PC-3 (cell line): ENCODE measurements at regions not wholly inside any gene's neighbourhood (a gene's known extent, or its start where the extent isn't known, plus 50 kb on each side); places are given as distances from the start of the nearest gene placed in this dataset.
A peak's percentile ranks its signal among the peaks of the same experiment; 100 is the strongest.

Source experiments
- ATAC-seq: fragments of 200-7000 bp; cut with Tn5 transposase; 2 replicates; pipeline ENCODE4 v1.9.1; 2020; ENCODE audit warnings: mild to moderate bottlenecking, moderate library complexity
- BruUV-seq: library from RNA; stranded (reverse); fragments of 400-500 nt; replicated peaks from 2 replicates; lab custom pipeline; 2021; lab: Mats Ljungman, UMichigan
- CTCF ChIA-PET: fragments of 300-600 bp; sonication (Branson Sonifier 250); formaldehyde crosslinking; loops from one replicate; lab custom pipeline; 2022; ENCODE audit warnings: antibody characterized with exemption; lab: Charles Lee
- POLR2A ChIA-PET: fragments of 300-600 bp; sonication (Branson Sonifier 250); formaldehyde crosslinking; loops from one replicate; lab custom pipeline; 2022; ENCODE audit warnings: antibody characterized with exemption; ENCODE audit not compliant: unreplicated experiment; lab: Charles Lee
- DNase-seq: peaks from one replicate; pipeline ENCODE4 v3.0.0-alpha.2; 2015
- H2AFZ ChIP-seq: fragments of 300-600 bp; sonication (generic); 2 replicates; pipeline ENCODE4 v1.6.0; 2016; ENCODE audit warnings: antibody characterized with exemption, low read length
- H3F3A ChIP-seq: fragments of 300-600 bp; sonication (generic); one replicate; pipeline ENCODE4 v1.6.0; 2017; ENCODE audit warnings: antibody characterized with exemption, low read length, control low read depth, mild to moderate bottlenecking; ENCODE audit not compliant: unreplicated experiment
- H3K27ac ChIP-seq: fragments of 300-600 bp; sonication (generic); 2 replicates; pipeline ENCODE4 v1.5.1; 2016; ENCODE audit warnings: mild to moderate bottlenecking, low read length
- H3K27me3 ChIP-seq: fragments of 300-600 bp; sonication (generic); 2 replicates; pipeline ENCODE4 v1.6.1; 2016; ENCODE audit warnings: low read length, mixed read lengths
- H3K36me3 ChIP-seq: fragments of 300-600 bp; sonication (generic); 2 replicates; pipeline ENCODE4 v1.6.1; 2016; ENCODE audit warnings: low read depth, mixed run types, low read length, mixed read lengths
- H3K4me1 ChIP-seq: fragments of 300-600 bp; sonication (generic); 2 replicates; pipeline ENCODE4 v1.5.1; 2016; ENCODE audit warnings: low read length; ENCODE audit not compliant: insufficient read depth
- H3K4me2 ChIP-seq: fragments of 300-600 bp; sonication (generic); 2 replicates; pipeline ENCODE4 v1.6.0; 2016; ENCODE audit warnings: low read length
- H3K4me3 ChIP-seq: fragments of 300-600 bp; sonication (generic); 2 replicates; pipeline ENCODE4 v1.5.1; 2016; ENCODE audit warnings: mild to moderate bottlenecking, low read length, mixed read lengths
- H3K79me2 ChIP-seq: fragments of 300-600 bp; sonication (generic); 2 replicates; pipeline ENCODE4 v1.6.1; 2017; ENCODE audit warnings: low read length, mixed read lengths
- H3K9ac ChIP-seq: fragments of 300-600 bp; sonication (generic); 2 replicates; pipeline ENCODE4 v1.6.0; 2016; ENCODE audit warnings: mild to moderate bottlenecking, low read length
- H3K9me2 ChIP-seq: fragments of 300-600 bp; sonication (generic); replicated peaks from 2 replicates; pipeline ENCODE4 v1.6.1; 2016; ENCODE audit warnings: mixed run types, low read length, mixed read lengths
- H3K9me3 ChIP-seq: fragments of 300-600 bp; sonication (generic); 2 replicates; pipeline ENCODE4 v1.6.1; 2016; ENCODE audit warnings: low read length, mixed read lengths
- H4K20me1 ChIP-seq: fragments of 300-600 bp; sonication (generic); 2 replicates; pipeline ENCODE4 v1.6.1; 2016; ENCODE audit warnings: low read length, mixed read lengths
- CTCF ChIP-seq: fragments of 300-600 bp; sonication (generic); conservative IDR thresholded peaks from 2 replicates; pipeline ENCODE4 v1.5.1; 2017; ENCODE audit warnings: antibody characterized with exemption, low read depth, mild to moderate bottlenecking, low read length
- EZH2 ChIP-seq: fragments of 300-600 bp; sonication (generic); IDR thresholded peaks from one replicate; pipeline ENCODE4 v1.6.1; 2017; ENCODE audit warnings: antibody characterized with exemption, mild to moderate bottlenecking, low read length; ENCODE audit not compliant: unreplicated experiment
- EZH2phosphoT487 ChIP-seq: fragments of 300-600 bp; sonication (generic); IDR thresholded peaks from 2 replicates; pipeline ENCODE4 v1.6.1; 2018; ENCODE audit warnings: mild to moderate bottlenecking, antibody characterized with exemption, low read length, borderline replicate concordance
- intact Hi-C: fragments of 100-400 bp; cut with micrococcal nuclease; formaldehyde crosslinking; loops from 2 replicates; pipeline ENCODE4 v1.9.0; 2023

GRCh38 chr11:128259816-128260215, 327.5 kb downstream of the ETS1 start:
- H4K20me1 ChIP-seq, result no peaks in the 10 kb centered on the region
- ATAC-seq (no peak), DNase-seq (no peak)
- ChIA-PET CTCF (interaction anchor here (0.6 kb wide), 1 partner anchor 79 kb away, joined by 3 read pairs; no protein-coding TSS in a partner anchor), POLR2A (no interaction called here)
- no peak overlapping the region for H3K27ac ChIP-seq
- H3K9me2 ChIP-seq, result no peaks in the 10 kb centered on the region
- no peak for TF ChIP-seq EZH2phosphoT487
- no peak for TF ChIP-seq CTCF
- no peak for TF ChIP-seq EZH2
- H2AFZ ChIP-seq, result no peak overlapping the region
- H3F3A ChIP-seq, result no peaks in the 10 kb centered on the region
- intact Hi-C loops, result no loop called here
- no peaks in the 10 kb centered on the region for H3K4me1 ChIP-seq
- H3K4me2 ChIP-seq, result no peak overlapping the region
- no peaks in the 10 kb centered on the region for H3K36me3 ChIP-seq
- no TSS peak for BruUV-seq
- no peak overlapping the region for H3K4me3 ChIP-seq
- H3K9me3 ChIP-seq, result no peaks in the 10 kb centered on the region
- H3K9ac ChIP-seq, result no peak overlapping the region
- H3K79me2 ChIP-seq, result no peaks in the 10 kb centered on the region
- H3K27me3 ChIP-seq, result no peaks in the 10 kb centered on the region

GRCh38 chr11:128254941-128255340, 332.4 kb downstream of the ETS1 start:
- intact Hi-C loops, result no loop called here
- POLR2A ChIA-PET, result no interaction called here
- ATAC-seq, result no peak
- no peak overlapping the region for H3K27ac ChIP-seq
- H3K36me3 ChIP-seq, result no peaks in the 10 kb centered on the region
- DNase-seq, result no peak
- no peak overlapping the region for H3K4me2 ChIP-seq
- H4K20me1 ChIP-seq, result no peaks in the 10 kb centered on the region
- H3K9me2 ChIP-seq, result no peaks in the 10 kb centered on the region
- no peaks in the 10 kb centered on the region for H3K27me3 ChIP-seq
- no peak overlapping the region for H3K4me3 ChIP-seq
- H2AFZ ChIP-seq, result no peak overlapping the region
- no TSS peak for BruUV-seq
- H3K79me2 ChIP-seq, result no peaks in the 10 kb centered on the region
- H3K9me3 ChIP-seq, result no peaks in the 10 kb centered on the region
- TF ChIP-seq CTCF (no peak), EZH2phosphoT487 (no peak), EZH2 (no peak)
- CTCF ChIA-PET, result no interaction called here
- H3F3A ChIP-seq, result no peaks in the 10 kb centered on the region
- no peak overlapping the region for H3K9ac ChIP-seq
- no peaks in the 10 kb centered on the region for H3K4me1 ChIP-seq

- Histone ChIP-seq H3K36me3 (no peaks in the 10 kb centered on the region), H2AFZ (no peak overlapping the region), H3K4me3 (no peak overlapping the region), H3K9ac (no peak overlapping the region), H3K4me1 (no peaks in the 10 kb centered on the region), H3K79me2 (no peaks in the 10 kb centered on the region), H4K20me1 (no peaks in the 10 kb centered on the region), H3K4me2 (no peak overlapping the region), H3F3A (no peaks in the 10 kb centered on the region), H3K9me3 (no peaks in the 10 kb centered on the region), H3K27me3 (no peaks in the 10 kb centered on the region), H3K27ac (no peak overlapping the region), H3K9me2 (no peaks in the 10 kb centered on the region)
- BruUV-seq, result no TSS peak
- peak; percentile 15 for DNase-seq
- ChIA-PET POLR2A (no interaction called here), CTCF (no interaction called here)
- TF ChIP-seq CTCF, result no peak
- no peak for TF ChIP-seq EZH2phosphoT487
- no peak for TF ChIP-seq EZH2
- intact Hi-C loops, result no loop called here
- ATAC-seq, result no peak
Measured at GRCh38 chr11:128251140-128251539, 336.2 kb downstream of the ETS1 start.
